ENCODE measurements at regions not wholly inside any gene's neighbourhood (a gene's known extent, or its start where the extent isn't known, plus 50 kb on each side); places are given as distances from the start of the nearest gene placed in this dataset.

DNA sequence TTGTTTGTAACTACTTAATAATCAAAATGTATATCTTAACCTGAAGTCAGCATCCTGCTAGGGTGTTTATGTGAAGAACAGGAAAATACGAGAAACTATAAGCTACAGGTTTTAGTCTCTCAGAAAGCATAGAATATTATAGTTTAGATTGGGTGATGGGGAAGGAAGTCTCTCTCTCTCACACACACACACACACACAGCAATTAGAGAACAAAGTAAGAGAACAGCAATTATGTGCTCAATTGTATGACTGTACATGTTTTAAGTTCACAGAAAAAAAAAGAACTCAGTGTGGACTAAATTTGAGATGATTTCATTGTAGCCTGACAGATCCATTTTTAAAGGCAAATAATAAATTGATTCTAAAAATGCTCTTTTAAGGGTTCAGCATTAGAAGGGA lies 94.3 kb upstream of the ZNF516 start:
- no peak for TF ChIP-seq YY1 (IDR thresholded peaks at IDR 0.05; ENCODE audit: insufficient read depth, insufficient read length)
- TF ChIP-seq ZNF274 (IDR thresholded peaks at IDR 0.05; ENCODE audit: low read depth, low read length) = no peak
